ENCODE measurements at regions not wholly inside any gene's neighbourhood (a gene's known extent, or its start where the extent isn't known, plus 50 kb on each side); places are given as distances from the start of the nearest gene placed in this dataset.

DNA sequence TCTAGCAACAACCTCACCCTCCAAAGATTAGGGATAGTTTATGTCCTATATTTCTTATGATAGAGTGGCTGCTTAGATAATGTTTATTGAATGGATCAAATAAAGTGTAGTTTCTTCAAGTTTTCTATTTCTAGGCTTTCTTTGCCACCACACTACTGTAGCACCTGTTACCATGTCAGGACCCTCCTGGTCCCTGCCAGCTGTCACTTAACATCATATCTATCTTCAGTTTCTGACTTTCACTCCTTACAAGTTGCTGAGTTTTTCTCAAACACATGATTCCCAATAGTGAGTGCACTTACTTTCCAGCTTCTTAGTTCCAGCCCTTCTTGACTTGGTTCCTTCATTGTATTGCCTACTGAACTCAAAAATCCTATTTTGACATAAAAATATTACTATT is 593.9 kb upstream of the PITX2 start:
- no peak for DNase-seq (ENCODE audit: low read depth in 1 of 2, low spot score in 1 of 2)
- H3K9me3 ChIP-seq, result no peaks in the 10 kb centered on the region
- no peaks in the 10 kb centered on the region for H3K4me1 ChIP-seq
- H3K4me3 ChIP-seq, result no peak overlapping the region
- POLR2A ChIA-PET, result no interaction called here
- TF ChIP-seq EHF (CRISPR knock-in tag; IDR thresholded peaks at IDR 0.05) (no peak), PBX3 (IDR thresholded peaks at IDR 0.05) (no peak), NPAS2 (CRISPR knock-in tag; IDR thresholded peaks at IDR 0.05; ENCODE audit: borderline replicate concordance) (no peak), CBX2 (IDR thresholded peaks at IDR 0.05; ENCODE audit: borderline replicate concordance, low read depth) (no peak), FOSL2 (IDR thresholded peaks at IDR 0.05) (no peak), FOSL2 (CRISPR knock-in tag; IDR thresholded peaks at IDR 0.05) (no peak), MAFK (IDR thresholded peaks at IDR 0.05; ENCODE audit: partially characterized antibody) (no peak), SREBF2 (IDR thresholded peaks at IDR 0.05) (no peak), HOXB13 (CRISPR knock-in tag; IDR thresholded peaks at IDR 0.05; ENCODE audit: low read depth) (no peak), HMGXB4 (CRISPR knock-in tag; IDR thresholded peaks at IDR 0.05; ENCODE audit: borderline replicate concordance) (no peak), BHLHE40 (IDR thresholded peaks at IDR 0.05; ENCODE audit: low read depth, low read length) (no peak), KDM5A (IDR thresholded peaks at IDR 0.05) (no peak)
- no peak overlapping the region for H3K27ac ChIP-seq
- no peak overlapping the region for H3K4me2 ChIP-seq
- FAIRE-seq, result no peak
- CTCF ChIA-PET, result no interaction called here
- ATAC-seq, result no peak

GRCh38 chr4:111221371-111221770 is 598.5 kb upstream of the PITX2 start:
- DNase-seq (ENCODE audit: low read depth in 1 of 2, low spot score in 1 of 2) (no peak), FAIRE-seq (no peak), ATAC-seq (no peak)
- POLR2A ChIA-PET, result no interaction called here
- Histone ChIP-seq H3K4me2 (no peak overlapping the region), H3K9me3 (no peaks in the 10 kb centered on the region), H3K4me3 (no peak overlapping the region), H3K4me1 (no peaks in the 10 kb centered on the region), H3K27ac (no peak overlapping the region)
- CTCF ChIA-PET, result no interaction called here
- no peak for TF ChIP-seq HES2 (IDR thresholded peaks at IDR 0.05)
- no peak for TF ChIP-seq MAZ (IDR thresholded peaks at IDR 0.05; ENCODE audit: borderline replicate concordance, low read depth, low read length)
- TF ChIP-seq HMGXB4 (CRISPR knock-in tag; IDR thresholded peaks at IDR 0.05; ENCODE audit: borderline replicate concordance), result no peak
- no peak for TF ChIP-seq CEBPB (IDR thresholded peaks at IDR 0.05)
- TF ChIP-seq, protein P1, sequence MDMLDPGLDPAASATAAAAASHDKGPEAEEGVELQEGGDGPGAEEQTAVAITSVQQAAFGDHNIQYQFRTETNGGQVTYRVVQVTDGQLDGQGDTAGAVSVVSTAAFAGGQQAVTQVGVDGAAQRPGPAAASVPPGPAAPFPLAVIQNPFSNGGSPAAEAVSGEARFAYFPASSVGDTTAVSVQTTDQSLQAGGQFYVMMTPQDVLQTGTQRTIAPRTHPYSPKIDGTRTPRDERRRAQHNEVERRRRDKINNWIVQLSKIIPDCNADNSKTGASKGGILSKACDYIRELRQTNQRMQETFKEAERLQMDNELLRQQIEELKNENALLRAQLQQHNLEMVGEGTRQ (IDR thresholded peaks at IDR 0.05), result no peak
- TF ChIP-seq MYC (IDR thresholded peaks at IDR 0.05; ENCODE audit: borderline replicate concordance, low read length), result no peak
- no peak for TF ChIP-seq FOSL2 (IDR thresholded peaks at IDR 0.05)
- TF ChIP-seq FOSL2 (CRISPR knock-in tag; IDR thresholded peaks at IDR 0.05), result no peak
- TF ChIP-seq SREBF2 (IDR thresholded peaks at IDR 0.05), result no peak
- TF ChIP-seq PBX3 (IDR thresholded peaks at IDR 0.05), result no peak
- no peak for TF ChIP-seq EHMT2 (IDR thresholded peaks at IDR 0.05; ENCODE audit: low read depth)
- no peak for TF ChIP-seq HEYL (CRISPR knock-in tag; IDR thresholded peaks at IDR 0.05)
- no peak for TF ChIP-seq NFE2L2 (conservative IDR thresholded peaks at IDR 0.05; ENCODE audit: low read length)
- TF ChIP-seq, protein P2, sequence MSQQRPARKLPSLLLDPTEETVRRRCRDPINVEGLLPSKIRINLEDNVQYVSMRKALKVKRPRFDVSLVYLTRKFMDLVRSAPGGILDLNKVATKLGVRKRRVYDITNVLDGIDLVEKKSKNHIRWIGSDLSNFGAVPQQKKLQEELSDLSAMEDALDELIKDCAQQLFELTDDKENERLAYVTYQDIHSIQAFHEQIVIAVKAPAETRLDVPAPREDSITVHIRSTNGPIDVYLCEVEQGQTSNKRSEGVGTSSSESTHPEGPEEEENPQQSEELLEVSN (IDR thresholded peaks at IDR 0.05; ENCODE audit: borderline replicate concordance, low read depth), result no peak
- TF ChIP-seq FOXS1 (CRISPR knock-in tag; IDR thresholded peaks at IDR 0.05), result no peak
- no peak for TF ChIP-seq NPAS2 (CRISPR knock-in tag; IDR thresholded peaks at IDR 0.05; ENCODE audit: borderline replicate concordance)
- no peak for TF ChIP-seq EHF (CRISPR knock-in tag; IDR thresholded peaks at IDR 0.05)
- TF ChIP-seq NR3C1 (IDR thresholded peaks at IDR 0.05), result no peak
- TF ChIP-seq ESRRA (IDR thresholded peaks at IDR 0.05; ENCODE audit: borderline replicate concordance, low read length), result no peak
